Activated T-helper 17 cell treated with anti-CD3 and anti-CD28 coated beads, Interleukin-2, amount 50 U/mL, for 72 hours (primary cell): ENCODE measurements at regions not wholly inside any gene's neighbourhood (a gene's known extent, or its start where the extent isn't known, plus 50 kb on each side); places are given as distances from the start of the nearest gene placed in this dataset.
"Not testable (repeated sequence)": the region's sequence is repeated elsewhere in the genome, so short reads cannot be mapped to it uniquely, and the experiment has no call there.

Experiments
- ATAC-seq: fragments of 150-1000 bp; cut with Tn5 transposase; replicated peaks from 2 replicates; pipeline ENCODE4 v1.10.0; 2021; ENCODE audit warnings: mild to moderate bottlenecking, moderate library complexity
- H3K27ac Mint-ChIP-seq: one replicate; pipeline ENCODE4 v1.8.0; 2022; ENCODE audit warnings: mixed read lengths
- H3K27me3 Mint-ChIP-seq: one replicate; pipeline ENCODE4 v1.8.0; 2022; ENCODE audit warnings: mixed read lengths
- H3K36me3 Mint-ChIP-seq: one replicate; pipeline ENCODE4 v1.8.0; 2022; ENCODE audit warnings: low read depth, mild to moderate bottlenecking, mixed read lengths
- H3K4me1 Mint-ChIP-seq: one replicate; pipeline ENCODE4 v1.8.0; 2022; ENCODE audit warnings: mixed read lengths
- H3K4me3 Mint-ChIP-seq: one replicate; pipeline ENCODE4 v1.8.0; 2022; ENCODE audit warnings: mild to moderate bottlenecking, mixed read lengths
- H3K9me3 Mint-ChIP-seq: one replicate; pipeline ENCODE4 v1.8.0; 2022; ENCODE audit warnings: mixed read lengths

DNA sequence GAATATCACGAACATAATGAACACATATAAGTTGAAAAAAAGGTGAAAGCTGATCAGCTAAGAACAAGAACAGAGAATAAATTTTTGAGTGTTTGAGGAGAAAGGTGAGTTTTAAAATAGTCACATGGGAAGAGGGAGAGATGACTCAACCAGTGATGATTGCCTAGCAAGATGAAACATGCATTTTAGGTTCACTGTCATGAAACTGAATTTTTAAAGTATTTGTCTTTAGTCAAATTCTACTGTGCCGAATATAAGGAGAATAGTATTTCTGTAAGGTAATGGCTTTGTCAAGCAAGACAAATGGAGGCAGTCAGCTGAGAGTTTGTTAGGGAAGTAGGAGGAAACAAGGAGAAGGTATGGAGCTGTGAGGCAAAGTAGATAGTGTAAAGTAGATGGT is 2557.4 kb downstream of the PCDH9 start:
- Mint-ChIP-seq H3K9me3 (peaks cover 25% of the 10 kb centered on the region), H3K36me3 (no peaks in the 10 kb centered on the region), H3K27me3 (no peaks in the 10 kb centered on the region), H3K27ac (no peak overlapping the region), H3K4me1 (no peaks in the 10 kb centered on the region), H3K4me3 (no peak overlapping the region)
- ATAC-seq: no peak

DNA sequence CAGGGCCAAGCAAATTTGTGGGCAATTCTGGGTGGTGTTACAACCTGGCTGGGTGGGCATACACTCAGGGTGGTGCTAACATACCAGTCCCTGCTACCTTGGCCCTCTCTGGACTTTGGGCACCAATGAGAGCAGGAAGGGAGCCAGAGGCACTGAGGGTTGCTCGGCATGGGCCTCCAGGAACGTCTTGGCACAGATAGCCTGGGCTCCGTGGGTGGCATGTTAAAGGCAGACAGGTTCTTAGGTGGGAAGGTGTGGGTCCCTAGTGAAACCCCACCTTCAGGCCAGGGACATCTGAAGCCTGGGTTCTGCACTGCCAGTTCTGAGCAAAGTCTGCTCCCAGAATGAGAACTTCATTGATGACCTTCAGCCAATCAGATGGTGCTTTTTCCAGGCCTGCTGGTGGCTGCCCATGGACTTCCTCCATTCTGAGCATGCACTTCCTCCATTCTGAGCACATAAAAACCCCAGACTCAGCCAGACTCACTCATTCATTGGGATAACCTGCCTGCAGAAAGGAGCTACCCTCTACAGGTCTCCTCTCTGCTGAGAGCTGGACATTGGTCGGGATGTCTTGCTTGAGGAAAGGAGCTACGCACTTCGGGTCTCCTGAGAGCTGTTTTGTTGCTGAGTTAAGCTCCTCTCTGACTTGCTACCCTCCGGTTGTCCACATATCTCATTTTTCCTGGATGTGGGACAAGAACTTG is 2567.1 kb downstream of the PCDH9 start:
- Mint-ChIP-seq H3K4me1 (no peaks in the 10 kb centered on the region), H3K36me3 (no peaks in the 10 kb centered on the region), H3K27me3 (no peaks in the 10 kb centered on the region), H3K4me3 (no peak overlapping the region), H3K27ac (no peak overlapping the region), H3K9me3 (peaks cover 12% of the 10 kb centered on the region)
- no peak for ATAC-seq

DNA sequence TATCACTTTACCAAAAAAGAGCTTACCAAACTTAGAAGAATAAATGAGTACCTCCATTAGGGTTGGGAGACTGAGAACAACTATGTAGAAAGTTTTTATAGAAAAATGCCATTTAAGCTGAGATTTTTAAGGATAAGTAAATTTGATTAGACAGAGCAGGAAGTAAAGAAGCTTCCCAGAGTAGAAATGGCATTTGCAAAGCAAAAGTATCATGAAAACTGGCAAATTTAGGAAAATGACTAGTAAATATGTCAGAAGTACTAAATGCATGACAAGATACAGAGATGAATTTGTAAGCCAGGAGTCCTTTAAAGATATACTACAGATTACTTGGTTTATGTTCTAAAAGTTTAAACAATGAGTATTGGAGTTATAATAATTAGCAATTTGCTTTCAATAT is 2581.8 kb downstream of the PCDH9 start:
- Mint-ChIP-seq H3K9me3 (peaks cover 14% of the 10 kb centered on the region), H3K4me3 (no peak overlapping the region), H3K27me3 (no peaks in the 10 kb centered on the region), H3K36me3 (no peaks in the 10 kb centered on the region), H3K4me1 (no peaks in the 10 kb centered on the region), H3K27ac (no peak overlapping the region)
- no peak for ATAC-seq

DNA sequence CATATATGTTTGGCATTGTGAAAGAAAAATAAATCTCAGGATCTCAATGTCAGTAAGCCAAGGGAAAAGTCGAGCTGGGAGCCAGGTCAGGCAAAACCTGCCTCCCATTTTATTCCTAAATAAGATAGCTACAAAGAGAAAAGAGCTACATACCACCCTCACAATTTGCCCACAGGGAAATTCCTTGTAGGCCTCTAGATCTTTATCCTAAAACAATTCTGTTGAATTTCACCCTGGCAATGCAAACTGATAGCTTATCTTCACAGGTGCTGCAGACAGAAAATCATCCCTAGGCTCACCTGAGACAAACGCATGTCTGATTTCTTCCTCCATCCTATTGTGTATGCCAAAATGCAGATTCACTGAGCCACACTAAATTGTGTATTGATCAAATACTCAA is 2587.1 kb downstream of the PCDH9 start:
- Mint-ChIP-seq H3K27ac (no peak overlapping the region), H3K4me3 (no peak overlapping the region), H3K9me3 (peaks cover 16% of the 10 kb centered on the region), H3K36me3 (no peaks in the 10 kb centered on the region), H3K27me3 (no peaks in the 10 kb centered on the region), H3K4me1 (no peaks in the 10 kb centered on the region)
- ATAC-seq: no peak

DNA sequence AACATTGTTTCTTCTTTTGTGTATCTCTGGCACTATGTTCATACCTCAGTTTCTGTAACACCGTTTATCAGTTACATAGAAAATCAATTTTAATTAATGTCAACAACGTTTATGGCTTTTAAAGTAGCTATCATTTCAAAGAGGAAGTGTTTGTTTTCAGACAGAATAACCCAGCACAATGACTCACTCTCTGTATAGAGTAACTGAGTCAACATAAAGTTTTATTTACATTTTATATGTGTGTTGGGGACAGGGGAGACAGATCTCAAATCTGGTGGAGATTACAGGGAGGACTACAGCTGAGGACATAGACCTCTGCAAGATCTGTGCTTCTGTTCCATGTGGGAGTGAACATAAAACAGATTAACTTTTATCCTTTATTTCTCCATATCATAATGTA is 2590.1 kb downstream of the PCDH9 start:
- Mint-ChIP-seq H3K4me3 (no peak overlapping the region), H3K36me3 (no peaks in the 10 kb centered on the region), H3K9me3 (peaks cover 14% of the 10 kb centered on the region), H3K27ac (no peak overlapping the region), H3K27me3 (no peaks in the 10 kb centered on the region), H3K4me1 (no peaks in the 10 kb centered on the region)
- ATAC-seq: no peak

DNA sequence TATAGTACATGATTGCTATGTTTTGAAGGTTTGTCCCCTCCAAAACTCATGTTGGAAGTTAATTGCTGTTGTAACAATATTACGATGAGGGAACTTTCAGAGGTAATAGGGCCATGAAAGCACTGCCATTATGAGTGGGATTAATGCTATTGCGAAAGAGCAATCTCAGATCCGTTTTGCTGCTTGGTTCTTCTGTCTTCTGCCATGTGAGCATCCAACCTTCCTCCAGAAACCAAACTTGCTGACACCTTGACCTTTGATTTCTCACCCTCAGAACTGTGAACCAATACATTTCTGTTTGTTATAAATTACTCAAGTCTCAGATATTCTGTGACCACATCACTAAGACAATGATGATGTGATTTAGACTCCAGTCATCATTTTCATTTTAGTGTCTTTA is 2590.9 kb downstream of the PCDH9 start:
- no peak overlapping the region for H3K27ac Mint-ChIP-seq
- no peaks in the 10 kb centered on the region for H3K27me3 Mint-ChIP-seq
- H3K4me3 Mint-ChIP-seq: no peak overlapping the region
- no peaks in the 10 kb centered on the region for H3K4me1 Mint-ChIP-seq
- ATAC-seq: no peak
- no peaks in the 10 kb centered on the region for H3K36me3 Mint-ChIP-seq
- H3K9me3 Mint-ChIP-seq: peaks cover 14% of the 10 kb centered on the region

DNA sequence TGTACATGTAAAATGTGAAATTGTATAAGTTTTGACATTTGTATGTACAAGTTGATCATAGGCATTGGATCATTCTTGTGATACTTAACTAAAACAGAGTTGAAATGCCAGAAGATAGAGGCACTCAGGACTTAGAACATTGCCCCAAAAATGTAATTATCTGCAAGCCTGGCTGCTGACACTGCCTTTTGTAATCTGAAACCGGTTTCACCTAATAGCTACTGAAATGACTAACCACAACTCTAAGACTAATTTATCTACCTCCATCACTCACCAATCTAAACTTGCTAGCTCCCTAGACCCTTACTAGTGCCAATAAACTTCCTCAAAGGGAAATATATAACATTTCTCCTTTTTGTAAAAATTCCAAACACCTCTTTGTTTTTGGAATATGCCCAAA is 2596.2 kb downstream of the PCDH9 start:
- no peak for ATAC-seq
- Mint-ChIP-seq H3K4me1 (no peaks in the 10 kb centered on the region), H3K27ac (no peak overlapping the region), H3K36me3 (no peaks in the 10 kb centered on the region), H3K27me3 (no peaks in the 10 kb centered on the region), H3K4me3 (no peak overlapping the region), H3K9me3 (peaks cover 9% of the 10 kb centered on the region)

DNA sequence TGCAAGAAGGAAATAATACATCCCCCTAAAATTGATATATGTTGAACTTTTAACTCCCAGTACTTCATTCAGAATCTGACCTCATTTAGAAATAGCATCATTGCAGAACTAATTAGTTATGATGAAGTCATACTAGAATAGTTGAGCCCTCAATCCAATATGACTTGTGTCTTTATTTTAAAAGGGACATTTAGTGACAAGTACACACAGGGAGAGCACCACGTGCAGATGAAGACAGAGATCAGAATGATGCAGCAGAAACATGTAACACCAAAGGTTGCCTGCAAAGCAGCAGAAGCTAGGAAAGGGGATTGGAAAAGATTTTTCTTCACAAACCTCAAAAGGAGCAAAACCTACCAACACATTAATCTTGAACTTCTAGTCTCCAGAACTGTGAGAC is 2602.5 kb downstream of the PCDH9 start:
- Mint-ChIP-seq H3K27ac (no peak overlapping the region), H3K9me3 (peaks cover 4% of the 10 kb centered on the region), H3K4me3 (no peak overlapping the region), H3K36me3 (no peaks in the 10 kb centered on the region), H3K27me3 (no peaks in the 10 kb centered on the region), H3K4me1 (no peaks in the 10 kb centered on the region)
- ATAC-seq: no peak

DNA sequence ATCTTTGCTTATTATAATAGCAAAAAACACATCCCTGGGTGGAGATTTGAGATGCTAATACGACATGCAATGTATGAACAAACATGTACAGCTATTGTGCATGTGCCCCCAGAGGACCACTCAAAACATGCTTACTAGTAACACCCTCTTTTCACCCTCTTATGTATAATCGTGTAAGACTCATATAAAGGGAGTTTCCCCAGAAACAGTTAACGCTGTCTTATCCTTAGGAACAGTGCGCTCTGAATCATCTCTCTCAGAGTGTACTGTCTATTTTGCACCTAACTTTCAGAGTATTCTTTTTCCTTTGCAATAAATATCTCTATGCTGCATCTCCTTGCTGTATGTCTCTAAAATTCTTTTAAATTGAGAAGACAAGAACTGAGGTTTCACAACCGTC is 2604.0 kb downstream of the PCDH9 start:
- H3K27ac Mint-ChIP-seq: no peak overlapping the region
- no peaks in the 10 kb centered on the region for H3K36me3 Mint-ChIP-seq
- H3K9me3 Mint-ChIP-seq: peaks cover 4% of the 10 kb centered on the region
- no peaks in the 10 kb centered on the region for H3K27me3 Mint-ChIP-seq
- no peak for ATAC-seq
- H3K4me3 Mint-ChIP-seq: no peak overlapping the region
- H3K4me1 Mint-ChIP-seq: no peaks in the 10 kb centered on the region

DNA sequence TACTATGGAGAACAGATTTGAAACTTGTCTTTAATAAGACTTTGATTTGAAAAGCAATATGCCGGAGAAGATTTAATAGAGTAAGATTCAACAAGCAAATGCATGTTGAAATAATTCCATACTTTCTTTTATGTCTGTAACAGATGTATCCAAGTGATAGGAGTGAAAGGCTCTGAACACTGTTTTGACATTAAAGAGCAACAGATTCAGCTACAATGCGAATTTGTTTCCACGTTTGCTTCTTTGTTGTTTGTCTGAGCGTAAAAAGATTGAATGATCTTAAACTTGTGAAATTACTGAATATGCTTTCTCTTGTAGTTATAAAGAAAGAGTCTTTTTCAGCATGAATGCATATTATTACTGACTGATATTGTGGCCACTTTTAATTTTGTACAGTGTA is 2612.9 kb downstream of the PCDH9 start:
- Mint-ChIP-seq H3K27me3 (no peaks in the 10 kb centered on the region), H3K9me3 (peaks cover 8% of the 10 kb centered on the region), H3K36me3 (no peaks in the 10 kb centered on the region), H3K27ac (no peak overlapping the region), H3K4me3 (no peak overlapping the region), H3K4me1 (no peaks in the 10 kb centered on the region)
- ATAC-seq: no peak

DNA sequence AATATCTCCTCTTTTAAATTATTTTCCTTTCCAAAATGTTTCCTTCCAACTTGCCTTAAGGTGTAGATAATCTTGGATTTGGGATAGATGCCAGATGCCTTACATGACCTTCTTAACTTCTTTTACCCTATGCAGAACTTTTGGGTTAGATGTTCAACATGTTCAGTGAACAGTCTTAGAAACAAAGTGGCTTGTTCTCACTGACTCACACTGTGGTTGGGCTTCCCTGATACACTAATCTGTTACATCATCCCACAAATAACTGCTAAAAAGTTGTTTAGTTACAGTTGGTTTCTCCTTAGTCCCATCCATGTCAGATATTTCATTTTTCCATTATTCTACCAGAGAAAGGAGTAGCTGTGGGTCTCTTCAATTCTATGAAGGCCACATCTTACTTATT is 2638.2 kb downstream of the PCDH9 start:
- Mint-ChIP-seq H3K9me3 (peaks cover 23% of the 10 kb centered on the region), H3K4me3 (no peak overlapping the region), H3K27me3 (no peaks in the 10 kb centered on the region), H3K36me3 (no peaks in the 10 kb centered on the region), H3K4me1 (no peaks in the 10 kb centered on the region), H3K27ac (no peak overlapping the region)
- no peak for ATAC-seq

DNA sequence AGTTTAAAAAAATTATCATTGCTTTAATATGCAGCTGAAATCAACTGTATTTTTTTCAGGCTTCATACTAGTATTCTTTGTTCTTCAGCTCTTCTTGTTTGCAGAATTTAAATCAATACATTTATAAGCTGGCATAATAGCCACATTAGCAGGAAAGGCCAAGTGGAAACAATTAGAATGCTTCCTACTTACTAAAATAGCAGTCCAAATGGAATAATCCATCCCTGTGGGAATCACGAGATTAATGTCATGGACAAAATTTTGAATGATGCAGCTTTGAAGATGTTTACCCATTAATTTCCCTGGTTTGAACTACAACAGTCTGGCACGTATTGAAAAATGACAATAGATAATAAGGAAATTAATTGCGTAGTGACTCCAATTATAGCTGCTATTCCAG is 2650.8 kb downstream of the PCDH9 start:
- Mint-ChIP-seq H3K9me3 (peaks cover 11% of the 10 kb centered on the region), H3K4me1 (no peaks in the 10 kb centered on the region), H3K27me3 (no peaks in the 10 kb centered on the region), H3K27ac (no peak overlapping the region), H3K36me3 (no peaks in the 10 kb centered on the region), H3K4me3 (no peak overlapping the region)
- ATAC-seq: no peak

DNA sequence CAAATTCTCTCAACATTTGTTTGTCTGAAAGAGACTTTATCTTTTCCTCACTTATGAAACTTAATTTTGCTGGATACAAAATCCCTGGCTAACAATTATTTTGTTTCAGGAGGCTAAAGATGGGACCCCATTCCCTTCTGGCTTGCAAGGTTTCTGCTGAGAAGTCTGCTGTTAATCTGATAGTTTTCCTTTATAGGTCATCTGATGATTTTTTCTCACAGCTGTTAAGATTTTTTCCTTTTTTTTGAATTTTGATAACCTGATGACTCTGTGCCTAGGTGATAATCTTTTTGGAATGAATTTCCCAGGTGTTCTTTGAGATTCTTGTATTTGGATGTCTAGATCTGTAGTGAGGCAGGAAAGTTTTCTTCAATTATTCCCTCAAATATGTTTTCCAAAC is 2661.4 kb downstream of the PCDH9 start:
- Mint-ChIP-seq H3K27ac (no peak overlapping the region), H3K36me3 (no peaks in the 10 kb centered on the region), H3K27me3 (no peaks in the 10 kb centered on the region), H3K4me3 (no peak overlapping the region), H3K4me1 (no peaks in the 10 kb centered on the region), H3K9me3 (peaks cover 25% of the 10 kb centered on the region)
- no peak for ATAC-seq

DNA sequence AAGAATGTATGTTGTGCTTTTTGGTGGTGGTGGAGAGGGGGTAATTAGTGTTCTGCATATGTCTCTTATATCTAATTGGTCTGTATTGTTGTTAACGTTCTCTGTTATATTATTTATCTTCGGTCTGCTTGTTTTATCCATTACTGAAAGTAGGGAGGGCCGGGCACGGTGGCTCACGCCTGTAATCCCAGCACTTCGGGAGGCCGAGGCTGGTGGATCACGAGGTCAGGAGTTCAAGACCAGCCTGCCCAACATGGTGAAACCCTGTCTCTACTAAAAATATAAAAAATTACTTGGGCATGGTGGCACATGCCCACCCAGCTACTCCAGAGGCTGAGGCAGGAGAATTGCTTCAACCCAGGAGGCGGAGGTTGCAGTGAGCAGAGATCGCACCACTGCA is 2672.1 kb downstream of the PCDH9 start:
- H3K4me1 Mint-ChIP-seq, H3K4me3 Mint-ChIP-seq, H3K27ac Mint-ChIP-seq, ATAC-seq, H3K27me3 Mint-ChIP-seq, H3K36me3 Mint-ChIP-seq, H3K9me3 Mint-ChIP-seq: not testable (repeated sequence)

DNA sequence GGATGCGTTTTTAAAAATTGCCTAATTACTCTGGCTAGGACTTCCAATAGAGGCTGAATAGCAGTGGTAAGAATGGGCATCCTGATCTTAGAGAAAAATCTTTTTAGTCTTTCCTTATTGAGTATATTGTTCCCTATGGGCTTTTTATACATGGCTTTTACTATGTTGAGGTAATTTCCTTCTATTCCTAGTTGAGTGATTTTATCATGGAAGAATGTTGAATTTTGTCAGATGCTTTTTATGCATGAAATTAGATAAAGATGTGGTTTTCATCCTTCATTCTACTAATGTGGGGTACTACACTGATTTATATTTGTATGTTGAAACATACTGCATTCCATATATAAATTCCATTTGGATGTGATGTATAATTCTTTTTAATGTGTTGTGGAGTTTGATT is 2673.8 kb downstream of the PCDH9 start:
- H3K4me1 Mint-ChIP-seq: no peaks in the 10 kb centered on the region
- no peak for ATAC-seq
- H3K4me3 Mint-ChIP-seq: no peak overlapping the region
- no peaks in the 10 kb centered on the region for H3K27me3 Mint-ChIP-seq
- H3K36me3 Mint-ChIP-seq: no peaks in the 10 kb centered on the region
- peaks cover 8% of the 10 kb centered on the region for H3K9me3 Mint-ChIP-seq
- H3K27ac Mint-ChIP-seq: no peak overlapping the region
